Right renal cortex interstitium (tissue), 3 donors: ENCODE measurements at regions not wholly inside any gene's neighbourhood (a gene's known extent, or its start where the extent isn't known, plus 50 kb on each side); places are given as distances from the start of the nearest gene placed in this dataset.

ENCODE experiments used
- DNase-seq, 3 donors: peaks; one replicate each; pipeline ENCODE4 v3.0.0-alpha.2; 2013; ENCODE audit warnings: low read depth in 3 of 3, low spot score in 2 of 3

GRCh38 chr2:111657351-111657975, 226.5 kb downstream of the ANAPC1 start:
- no peak for DNase-seq

- DNase-seq = peak in 2 of 3 donors; percentile 37 to 55
Measured at GRCh38 chr2:111659361-111660333, 224.3 kb downstream of the ANAPC1 start.

GRCh38 chr2:111660811-111661210, 223.2 kb downstream of the ANAPC1 start:
- DNase-seq = no peak

GRCh38 chr2:111661286-111661940, 222.6 kb downstream of the ANAPC1 start:
- no peak for DNase-seq

GRCh38 chr2:111662039-111662770, 221.8 kb downstream of the ANAPC1 start:
- no peak for DNase-seq

GRCh38 chr2:111662771-111663470, 221.1 kb downstream of the ANAPC1 start:
- DNase-seq = no peak

GRCh38 chr2:111663471-111664274, 220.3 kb downstream of the ANAPC1 start:
- DNase-seq = no peak

- no peak for DNase-seq
Measured at GRCh38 chr2:111664275-111664850, 219.6 kb downstream of the ANAPC1 start.

GRCh38 chr2:111665011-111665410, 219.0 kb downstream of the ANAPC1 start:
- DNase-seq = no peak

GRCh38 chr2:111665551-111666116, 218.4 kb downstream of the ANAPC1 start:
- DNase-seq = no peak

GRCh38 chr2:111666160-111666559, 217.8 kb downstream of the ANAPC1 start:
- no peak for DNase-seq

- DNase-seq = no peak
Measured at GRCh38 chr2:111667001-111667400, 217.0 kb downstream of the ANAPC1 start.

- no peak for DNase-seq
Measured at GRCh38 chr2:111667542-111668273, 216.3 kb downstream of the ANAPC1 start.

- no peak for DNase-seq
Measured at GRCh38 chr2:111668274-111668616, 215.7 kb downstream of the ANAPC1 start.

- no peak for DNase-seq
Measured at GRCh38 chr2:111668741-111669140, 215.3 kb downstream of the ANAPC1 start.

GRCh38 chr2:111669928-111670695, 213.9 kb downstream of the ANAPC1 start:
- DNase-seq = no peak

- DNase-seq = no peak
Measured at GRCh38 chr2:111670776-111671175, 213.2 kb downstream of the ANAPC1 start.
